K562 (cell line): ENCODE measurements at regions not wholly inside any gene's neighbourhood (a gene's known extent, or its start where the extent isn't known, plus 50 kb on each side); places are given as distances from the start of the nearest gene placed in this dataset.
"Not testable (repeated sequence)": the region's sequence is repeated elsewhere in the genome, so short reads cannot be mapped to it uniquely, and the experiment has no call there.

Experiments
- ATAC-seq: fragments of 200-7000 bp; cut with Tn5 transposase; 3 replicates; pipeline ENCODE4 v1.9.1; 2020; ENCODE audit warnings: moderate library complexity
- BruUV-seq: library from RNA; stranded (reverse); fragments of 400-500 nt; replicated peaks from 2 replicates; lab custom pipeline; 2021; lab: Mats Ljungman, UMichigan
- CTCF ChIA-PET: fragments of 300-600 bp; formaldehyde crosslinking; extraction: SDS; loops from one replicate; lab custom pipeline; 2021; ENCODE audit warnings: low intra/inter-chr PET ratio; lab: Yijun Ruan, JAX
- POLR2A ChIA-PET: fragments of 300-600, 350-650 bp; sonication (Branson Sonifier 250); formaldehyde crosslinking; extraction: SDS; loops from one replicate; lab custom pipeline; 2021; ENCODE audit warnings: antibody characterized with exemption, inconsistent platforms; lab: Yijun Ruan, JAX
- DNase-seq, 4 experiments: peaks; one replicate each; pipeline versions ENCODE4 v3.0.0 to v3.0.0-alpha.2; 2011 to 2018; ENCODE audit warnings: low spot score in 3 of 4, mixed read lengths in 3 of 4; ENCODE audit errors: extremely low read depth in 1 of 4
- FAIRE-seq: peaks from 2 replicates; lab custom pipeline; 2011; peaks lifted over from hg19 to GRCh38; lab: Jason Lieb, UNC
- H2AFZ ChIP-seq: 2 replicates; pipeline ENCODE4 v1.6.0; 2011; ENCODE audit warnings: low read depth, low read length, control low read depth, inconsistent platforms
- H3K27ac ChIP-seq: fragments of 200-600 bp; 3 replicates; pipeline ENCODE4 v1.8.0; 2011; ENCODE audit warnings: low read depth, mild to moderate bottlenecking, control low read depth, inconsistent platforms, low read length, moderate library complexity, mixed read lengths; ENCODE audit errors: extremely low read depth
- H3K27me3 ChIP-seq, 2 experiments: fragments of 300-600 bp in 1 of 2; 2 replicates in 1 of 2; 3 replicates in 1 of 2; pipeline versions ENCODE4 v1.6.0 to v1.8.0; 2011; ENCODE audit warnings: inconsistent platforms in 2 of 2, low read length in 2 of 2, mild to moderate bottlenecking in 1 of 2, mixed read lengths in 1 of 2, moderate library complexity in 1 of 2; ENCODE audit not compliant: control insufficient read depth in 2 of 2, insufficient read depth in 2 of 2
- H3K36me3 ChIP-seq: fragments of 300-600 bp; 3 replicates; pipeline ENCODE4 v1.8.0; 2011; ENCODE audit warnings: mild to moderate bottlenecking, low read length, inconsistent platforms; ENCODE audit not compliant: control insufficient read depth, insufficient read depth
- H3K4me1 ChIP-seq, 2 experiments: fragments of 200-600 bp in 1 of 2; replicated peaks in 1 of 2; 2 replicates in 1 of 2; 3 replicates in 1 of 2; pipeline versions ENCODE4 v1.5.1 to v1.8.0; 2011; ENCODE audit warnings: inconsistent platforms in 2 of 2, low read length in 2 of 2, mild to moderate bottlenecking in 1 of 2, mixed read lengths in 1 of 2, moderate library complexity in 1 of 2; ENCODE audit not compliant: control insufficient read depth in 2 of 2, insufficient read depth in 2 of 2
- H3K4me2 ChIP-seq: 2 replicates; pipeline ENCODE4 v1.6.1; 2011; ENCODE audit warnings: low read length, control low read depth, inconsistent platforms, mixed read lengths; ENCODE audit not compliant: insufficient read depth
- H3K4me3 ChIP-seq: fragments of 200-600 bp; sonication (generic), shearing (Covaris generic); 2 replicates; pipeline ENCODE4 v1.5.1; 2016; ENCODE audit warnings: control low read depth, inconsistent platforms
- H3K79me2 ChIP-seq: fragments of 200-600 bp; 3 replicates; pipeline ENCODE4 v1.8.0; 2011; ENCODE audit warnings: low read length, inconsistent platforms; ENCODE audit not compliant: control insufficient read depth, insufficient read depth
- H3K9ac ChIP-seq, 2 experiments: 2 replicates each; pipeline versions ENCODE4 v1.6.0 to v1.6.1; 2011; ENCODE audit warnings: low read depth in 2 of 2, low read length in 2 of 2, control low read depth in 1 of 2, inconsistent platforms in 1 of 2, mild to moderate bottlenecking in 1 of 2, mixed read lengths in 1 of 2; ENCODE audit not compliant: insufficient read depth in 1 of 2
- H3K9me1 ChIP-seq: one replicate; pipeline ENCODE4 v1.6.0; 2011; ENCODE audit warnings: inconsistent platforms, mild to moderate bottlenecking, low read length, moderate library complexity; ENCODE audit not compliant: control insufficient read depth, insufficient read depth
- H3K9me3 ChIP-seq: replicated peaks from 2 replicates; pipeline ENCODE4 v1.5.1; 2011; ENCODE audit warnings: low read depth, low read length, inconsistent platforms; ENCODE audit not compliant: control insufficient read depth, insufficient read depth
- H4K20me1 ChIP-seq: replicated peaks from 2 replicates; pipeline ENCODE4 v1.6.1; 2011; ENCODE audit warnings: low read length, inconsistent platforms, mixed read lengths; ENCODE audit not compliant: control insufficient read depth, insufficient read depth
- GATAD2B ChIP-seq: fragments of 450-650 bp; IDR thresholded peaks from 2 replicates; pipeline ENCODE4 v1.6.1; 2017; ENCODE audit warnings: mild to moderate bottlenecking, borderline replicate concordance
- MAFG ChIP-seq: fragments of 450-650 bp; conservative IDR thresholded peaks from 2 replicates; pipeline ENCODE4 v1.6.1; 2016; ENCODE audit warnings: missing genetic modification characterization, missing compliant biosample characterization
- WGBS: fragments of 100-300 bp; shearing (Covaris generic); methylation state at CpG from one replicate; pipeline ENCODE4 v1.1.6; 2016; ENCODE audit warnings: low coverage, mixed read lengths; ENCODE audit not compliant: insufficient coverage; ENCODE audit errors: missing lambda C conversion rate; 5-methylcytosine and 5-hydroxymethylcytosine counted together
- in situ Hi-C: fragments of 300-500 bp; cut with MboI; formaldehyde crosslinking; loops from 4 replicates; pipeline ENCODE4 v1.15.0; 2018; ENCODE audit warnings: inconsistent platforms, mixed read lengths
- intact Hi-C: fragments of 100-400 bp; cut with micrococcal nuclease; formaldehyde crosslinking; loops from 2 replicates; pipeline ENCODE4 v1.14.2; 2022

DNA sequence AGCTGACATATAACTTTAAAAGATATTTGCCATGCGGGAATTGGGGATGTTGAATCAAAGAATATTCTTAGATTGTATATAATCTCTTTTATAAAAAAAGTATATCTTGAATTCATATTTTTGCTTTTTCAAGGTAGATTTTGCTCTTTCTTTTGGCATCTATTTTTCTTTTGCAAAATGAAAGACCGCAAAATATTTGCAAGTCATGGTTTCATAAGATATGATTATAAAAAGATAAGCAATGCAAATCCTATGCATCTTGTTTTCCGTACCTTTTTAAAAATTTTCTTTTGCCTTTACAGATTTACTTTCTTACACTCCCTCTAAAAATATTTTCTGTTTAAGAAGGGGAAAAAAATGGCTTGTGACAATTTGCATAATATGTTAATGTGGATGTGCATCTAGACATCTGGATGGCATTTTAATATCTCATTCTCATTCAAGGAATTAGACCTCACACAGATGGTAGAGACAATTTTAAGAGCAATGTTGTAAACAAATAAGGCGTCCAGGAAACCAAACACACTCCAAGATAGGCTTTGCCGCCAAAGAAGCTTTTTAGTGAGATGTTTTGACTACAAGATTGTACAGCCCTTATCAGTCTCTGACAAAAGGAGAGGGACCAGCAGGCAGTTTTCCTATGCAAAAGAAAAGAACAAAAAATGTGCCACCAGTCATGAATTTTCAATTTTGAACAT is 371.1 kb downstream of the CHL1 start:
- Histone ChIP-seq H3K27ac (no peak overlapping the region), H3K79me2 (no peaks in the 10 kb centered on the region), H3K4me3 (no peak overlapping the region), H3K36me3 (no peaks in the 10 kb centered on the region), H3K9me1 (no peaks in the 10 kb centered on the region), H3K9me3 (no peaks in the 10 kb centered on the region), H3K9ac (no peak overlapping the region), H3K27me3 (no peaks in the 10 kb centered on the region), H3K4me1 (no peaks in the 10 kb centered on the region), H4K20me1 (no peaks in the 10 kb centered on the region), H2AFZ (no peak overlapping the region), H3K4me2 (no peak overlapping the region)
- DNase-seq (no peak), FAIRE-seq (no peak), ATAC-seq (no peak)
- ChIA-PET POLR2A (no interaction called here), CTCF (no interaction called here)
- intact Hi-C loops, result no loop called here
- WGBS, result under 1% methylated on average over 5 of the region's 5 CpGs
- TF ChIP-seq GATAD2B, result no peak
- TF ChIP-seq MAFG, result peak; percentile 36
- BruUV-seq, result no TSS peak
- in situ Hi-C loops, result no loop called here

GRCh38 chr3:579529-579928 is 383.0 kb downstream of the CHL1 start:
- ATAC-seq, in situ Hi-C loops, H3K9me3 ChIP-seq, H3K9ac ChIP-seq, H3K4me1 ChIP-seq, H2AFZ ChIP-seq, H3K4me3 ChIP-seq, H3K4me2 ChIP-seq, H3K36me3 ChIP-seq, POLR2A ChIA-PET, BruUV-seq, H3K9me1 ChIP-seq, H4K20me1 ChIP-seq, H3K27me3 ChIP-seq, FAIRE-seq, DNase-seq, intact Hi-C loops, H3K27ac ChIP-seq, H3K79me2 ChIP-seq, CTCF ChIA-PET: not testable (repeated sequence)
- WGBS, result 0% methylated on average over 2 of the region's 2 CpGs

GRCh38 chr3:589066-589465 is 392.5 kb downstream of the CHL1 start:
- in situ Hi-C loops, FAIRE-seq, H3K27me3 ChIP-seq, H3K36me3 ChIP-seq, BruUV-seq, H4K20me1 ChIP-seq, H3K9me3 ChIP-seq, H3K9me1 ChIP-seq, POLR2A ChIA-PET, DNase-seq, H3K4me3 ChIP-seq, H3K4me2 ChIP-seq, intact Hi-C loops, H3K79me2 ChIP-seq, H3K27ac ChIP-seq, CTCF ChIA-PET, H3K4me1 ChIP-seq, H2AFZ ChIP-seq, H3K9ac ChIP-seq, ATAC-seq: not testable (repeated sequence)

- H3K4me2 ChIP-seq, H3K27ac ChIP-seq, H3K79me2 ChIP-seq, CTCF ChIA-PET, H3K36me3 ChIP-seq, H4K20me1 ChIP-seq, DNase-seq, H2AFZ ChIP-seq, H3K9me3 ChIP-seq, POLR2A ChIA-PET, H3K27me3 ChIP-seq, intact Hi-C loops, H3K4me1 ChIP-seq, in situ Hi-C loops, FAIRE-seq, ATAC-seq, H3K9ac ChIP-seq, H3K9me1 ChIP-seq, BruUV-seq, H3K4me3 ChIP-seq: not testable (repeated sequence)
- 0% methylated on average over 2 of the region's 2 CpGs for WGBS
Measured at GRCh38 chr3:597304-597703, 400.7 kb downstream of the CHL1 start.
